ENCODE measurements at regions not wholly inside any gene's neighbourhood (a gene's known extent, or its start where the extent isn't known, plus 50 kb on each side); places are given as distances from the start of the nearest gene placed in this dataset.

DNA sequence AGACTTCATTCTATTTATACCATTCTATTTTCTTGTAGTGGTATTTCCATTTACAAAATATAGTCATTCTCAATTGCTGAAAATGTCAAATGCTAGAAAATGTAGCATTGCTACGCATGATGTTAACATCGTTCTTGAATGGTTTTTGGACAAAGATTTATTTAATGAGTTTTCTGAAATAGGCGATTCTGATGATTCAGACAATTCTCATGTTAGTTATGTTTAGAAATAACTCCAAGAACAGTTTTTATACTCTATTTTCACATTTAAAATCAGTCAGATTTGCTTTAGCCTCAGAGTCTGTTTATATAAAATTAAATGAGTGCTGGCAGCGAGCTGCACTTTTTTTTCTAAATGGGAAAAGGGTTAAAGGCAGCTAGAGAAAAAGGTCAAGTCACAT, 414.8 kb upstream of the MGAT4C start:
- TF ChIP-seq EP300 (IDR thresholded peaks at IDR 0.05; ENCODE audit: low read depth) (no peak), POLR2A (IDR thresholded peaks at IDR 0.05) (no peak), POLR2AphosphoS5 (IDR thresholded peaks at IDR 0.05) (no peak)
- TF ChIP-seq, protein P1, sequence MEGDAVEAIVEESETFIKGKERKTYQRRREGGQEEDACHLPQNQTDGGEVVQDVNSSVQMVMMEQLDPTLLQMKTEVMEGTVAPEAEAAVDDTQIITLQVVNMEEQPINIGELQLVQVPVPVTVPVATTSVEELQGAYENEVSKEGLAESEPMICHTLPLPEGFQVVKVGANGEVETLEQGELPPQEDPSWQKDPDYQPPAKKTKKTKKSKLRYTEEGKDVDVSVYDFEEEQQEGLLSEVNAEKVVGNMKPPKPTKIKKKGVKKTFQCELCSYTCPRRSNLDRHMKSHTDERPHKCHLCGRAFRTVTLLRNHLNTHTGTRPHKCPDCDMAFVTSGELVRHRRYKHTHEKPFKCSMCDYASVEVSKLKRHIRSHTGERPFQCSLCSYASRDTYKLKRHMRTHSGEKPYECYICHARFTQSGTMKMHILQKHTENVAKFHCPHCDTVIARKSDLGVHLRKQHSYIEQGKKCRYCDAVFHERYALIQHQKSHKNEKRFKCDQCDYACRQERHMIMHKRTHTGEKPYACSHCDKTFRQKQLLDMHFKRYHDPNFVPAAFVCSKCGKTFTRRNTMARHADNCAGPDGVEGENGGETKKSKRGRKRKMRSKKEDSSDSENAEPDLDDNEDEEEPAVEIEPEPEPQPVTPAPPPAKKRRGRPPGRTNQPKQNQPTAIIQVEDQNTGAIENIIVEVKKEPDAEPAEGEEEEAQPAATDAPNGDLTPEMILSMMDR (IDR thresholded peaks at IDR 0.05) = no peak
- WGBS, 2 donors (ENCODE audit: low coverage in 1 of 2) = 50 to 54% methylated on average over 4 of the region's 4 CpGs
- intact Hi-C loops (cut with DNase I; ENCODE audit: low total_unique reads) = no loop called here

DNA sequence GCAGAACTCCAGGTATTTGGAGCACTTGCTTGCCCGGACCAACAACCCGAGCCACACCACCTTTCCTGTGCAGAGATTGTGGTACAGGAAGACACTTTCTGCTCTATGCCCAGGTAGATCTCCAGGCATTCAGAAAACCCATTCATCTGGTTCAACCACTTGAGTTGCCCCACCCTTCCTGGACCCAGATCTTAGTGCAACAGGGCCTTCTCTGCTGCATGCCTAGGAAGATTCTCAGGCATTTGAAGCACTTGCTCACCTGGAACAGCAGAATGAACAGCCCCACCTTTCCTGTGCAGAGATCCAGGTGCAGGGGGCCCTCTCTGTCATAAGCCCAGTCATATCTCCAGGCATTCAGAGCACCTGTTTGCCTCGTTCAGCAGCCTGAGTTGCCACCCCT, 412.8 kb upstream of the MGAT4C start:
- TF ChIP-seq, protein P1 (IDR thresholded peaks at IDR 0.05) = no peak
- no peak for TF ChIP-seq POLR2AphosphoS5 (IDR thresholded peaks at IDR 0.05)
- TF ChIP-seq POLR2A (IDR thresholded peaks at IDR 0.05) = no peak
- TF ChIP-seq EP300 (IDR thresholded peaks at IDR 0.05; ENCODE audit: low read depth) = no peak
- DNase-seq = no peak
- H3K4me3 ChIP-seq = no peak overlapping the region
- H3K4me1 ChIP-seq = no peaks in the 10 kb centered on the region
- no peaks in the 10 kb centered on the region for H3K36me3 ChIP-seq
- 61% methylated on average over 3 of the region's 3 CpGs; no CpG with 5 or more reads in 1 of the 2 donors for WGBS, 2 donors (ENCODE audit: low coverage in 1 of 2)
- intact Hi-C loops (cut with DNase I; ENCODE audit: low total_unique reads) = no loop called here
- H3K27ac ChIP-seq = no peak overlapping the region
- H3K9me3 ChIP-seq = no peaks in the 10 kb centered on the region
- no peaks in the 10 kb centered on the region for H3K27me3 ChIP-seq
- in situ Hi-C loops (cut with MboI; ENCODE audit: low pct_ligation_motif_present in 1 of 4, low pct_unique_long_range_greater_than_20kb in 1 of 4, low sequenced_read_pairs in 3 of 4) = no loop called here

More for the DNA sequence above, 414.8 kb upstream of the MGAT4C start:
- Histone ChIP-seq H3K4me1 (no peaks in the 10 kb centered on the region), H3K36me3 (no peaks in the 10 kb centered on the region), H3K27me3 (no peaks in the 10 kb centered on the region), H3K27ac (no peak overlapping the region), H3K4me3 (no peak overlapping the region), H3K9me3 (no peaks in the 10 kb centered on the region)
- in situ Hi-C loops (cut with MboI; ENCODE audit: low pct_ligation_motif_present in 1 of 4, low pct_unique_long_range_greater_than_20kb in 1 of 4, low sequenced_read_pairs in 3 of 4) = no loop called here
- no peak for DNase-seq

DNA sequence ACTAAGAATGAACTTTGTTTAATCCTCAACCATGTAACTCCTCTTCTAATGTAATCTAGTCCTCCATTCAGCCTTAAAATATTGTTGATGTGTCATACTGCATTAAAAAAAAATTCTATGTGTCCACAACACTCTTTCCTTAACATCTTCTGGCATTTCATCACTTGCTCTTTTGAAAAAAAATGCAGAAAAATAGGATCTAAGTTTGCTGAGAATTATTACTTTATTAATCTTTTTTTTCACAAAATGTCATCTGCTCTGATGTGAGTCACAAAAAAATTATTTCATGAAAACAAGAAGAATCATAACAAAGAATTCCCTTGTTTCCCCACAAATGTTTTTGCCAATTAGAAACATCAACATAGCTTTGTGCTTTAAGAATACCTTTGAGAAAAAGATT, 410.1 kb upstream of the MGAT4C start:
- in situ Hi-C loops (cut with MboI; ENCODE audit: low pct_ligation_motif_present in 1 of 4, low pct_unique_long_range_greater_than_20kb in 1 of 4, low sequenced_read_pairs in 3 of 4) (no loop called here), intact Hi-C loops (cut with DNase I; ENCODE audit: low total_unique reads) (no loop called here)
- H3K4me3 ChIP-seq = no peak overlapping the region
- no peak for DNase-seq
- H3K9me3 ChIP-seq = no peaks in the 10 kb centered on the region
- TF ChIP-seq, protein P1 (IDR thresholded peaks at IDR 0.05) = no peak
- no peak for TF ChIP-seq POLR2A (IDR thresholded peaks at IDR 0.05)
- TF ChIP-seq EP300 (IDR thresholded peaks at IDR 0.05; ENCODE audit: low read depth) = no peak
- no peak for TF ChIP-seq POLR2AphosphoS5 (IDR thresholded peaks at IDR 0.05)
- H3K36me3 ChIP-seq = no peaks in the 10 kb centered on the region
- no peak overlapping the region for H3K27ac ChIP-seq
- H3K27me3 ChIP-seq = no peaks in the 10 kb centered on the region
- H3K4me1 ChIP-seq = no peaks in the 10 kb centered on the region

DNA sequence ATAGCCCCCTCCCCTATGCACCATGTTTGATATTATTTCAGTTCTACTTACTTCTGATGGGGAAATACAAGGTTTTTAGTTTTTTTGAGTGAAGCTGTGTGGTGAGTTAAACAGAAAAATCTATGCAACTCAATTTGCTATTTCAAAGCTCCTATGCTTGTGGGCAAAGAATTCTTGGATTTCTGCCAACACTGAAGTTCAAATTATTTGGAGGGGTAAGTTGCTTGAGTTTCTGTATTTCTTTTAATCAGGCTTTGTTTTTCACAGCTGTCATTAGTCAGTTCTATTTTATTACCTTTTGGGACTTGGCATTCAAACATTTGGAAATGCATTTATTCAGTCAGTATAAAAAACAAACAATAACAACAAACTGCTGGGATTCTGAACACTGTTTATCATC, 407.5 kb upstream of the MGAT4C start:
- in situ Hi-C loops (cut with MboI; ENCODE audit: low pct_ligation_motif_present in 1 of 4, low pct_unique_long_range_greater_than_20kb in 1 of 4, low sequenced_read_pairs in 3 of 4) = no loop called here
- no peak overlapping the region for H3K27ac ChIP-seq
- intact Hi-C loops (cut with DNase I; ENCODE audit: low total_unique reads) = no loop called here
- no peaks in the 10 kb centered on the region for H3K4me1 ChIP-seq
- H3K9me3 ChIP-seq = no peaks in the 10 kb centered on the region
- no peaks in the 10 kb centered on the region for H3K27me3 ChIP-seq
- no peak overlapping the region for H3K4me3 ChIP-seq
- no peaks in the 10 kb centered on the region for H3K36me3 ChIP-seq
- TF ChIP-seq EP300 (IDR thresholded peaks at IDR 0.05; ENCODE audit: low read depth) (no peak), POLR2AphosphoS5 (IDR thresholded peaks at IDR 0.05) (no peak), POLR2A (IDR thresholded peaks at IDR 0.05) (no peak)
- TF ChIP-seq, protein P1 (IDR thresholded peaks at IDR 0.05) = no peak
- DNase-seq = no peak

All from transverse colon (tissue), 4 donors.